Adrenal gland (tissue), 5 donors: ENCODE measurements at regions not wholly inside any gene's neighbourhood (a gene's known extent, or its start where the extent isn't known, plus 50 kb on each side); places are given as distances from the start of the nearest gene placed in this dataset.

Experiments
- CTCF ChIP-seq, 6 experiments: fragments of 450-650 bp in 4 of 6; fragments of 200-600 bp in 2 of 6; sonication (generic) in 1 of 6; IDR thresholded peaks; 1 replicate in 5 of 6; 2 replicates in 1 of 6; pipeline versions ENCODE4 v1.5.1 to v1.8.0; 2016 to 2021; ENCODE audit warnings: antibody characterized with exemption in 6 of 6, mild to moderate bottlenecking in 2 of 6, moderate library complexity in 1 of 6
- POLR2A ChIP-seq, 2 donors: fragments of 450-650 bp; IDR thresholded peaks; one replicate each; pipeline ENCODE4 v1.6.1; 2017; ENCODE audit warnings: antibody characterized with exemption in 2 of 2, mild to moderate bottlenecking in 2 of 2, moderate library complexity in 1 of 2
- donor health status: DM: no; HTN: no; CAD: no.

- TF ChIP-seq CTCF (IDR thresholded peaks at IDR 0.05) (no peak), POLR2A (IDR thresholded peaks at IDR 0.05) (no peak)
These were observed 183.5 kb downstream of the DSC3 start for GRCh38 chr18:30859036-30859435.
